CD14-positive monocyte (primary cell): ENCODE measurements at regions not wholly inside any gene's neighbourhood (a gene's known extent, or its start where the extent isn't known, plus 50 kb on each side); places are given as distances from the start of the nearest gene placed in this dataset.
A peak's percentile ranks its signal among the peaks of the same experiment; 100 is the strongest.

Source experiments
- DNase-seq, 3 donors: peaks; one replicate each; pipeline ENCODE4 v3.0.0-alpha.2; 2011 to 2022
- H2AFZ ChIP-seq: 2 replicates; pipeline ENCODE4 v1.6.0; 2012; ENCODE audit warnings: mild to moderate bottlenecking, low read depth, low read length, inconsistent platforms; ENCODE audit not compliant: insufficient read depth, poor library complexity, severe bottlenecking
- H3K27ac ChIP-seq, 2 donors: 1 replicate in 1 of 2; 2 replicates in 1 of 2; pipeline ENCODE4 v1.5.1; 2012 to 2013; ENCODE audit warnings: low read length in 2 of 2, control low read depth in 1 of 2, inconsistent platforms in 1 of 2, low read depth in 1 of 2, mild to moderate bottlenecking in 1 of 2
- H3K27me3 ChIP-seq, 2 donors: one replicate each; pipeline versions ENCODE4 v1.6.0 to v1.6.1; 2011 to 2013; ENCODE audit warnings: low read length in 2 of 2; ENCODE audit not compliant: control insufficient read depth in 2 of 2, insufficient read depth in 2 of 2
- H3K36me3 ChIP-seq, 2 donors: replicated peaks in 1 of 2; 1 replicate in 1 of 2; 2 replicates in 1 of 2; pipeline versions ENCODE4 v1.5.1 to v1.6.1; 2012 to 2013; ENCODE audit warnings: low read length in 2 of 2, control low read depth in 1 of 2, inconsistent platforms in 1 of 2, mild to moderate bottlenecking in 1 of 2; ENCODE audit not compliant: insufficient read depth in 2 of 2, control insufficient read depth in 1 of 2
- H3K4me1 ChIP-seq, 2 donors: 1 replicate in 1 of 2; 2 replicates in 1 of 2; pipeline versions ENCODE4 v1.5.1 to v1.6.1; 2012 to 2013; ENCODE audit warnings: low read length in 2 of 2, control low read depth in 1 of 2, inconsistent platforms in 1 of 2, mild to moderate bottlenecking in 1 of 2, moderate library complexity in 1 of 2; ENCODE audit not compliant: insufficient read depth in 2 of 2, control insufficient read depth in 1 of 2
- H3K4me2 ChIP-seq: replicated peaks from 2 replicates; pipeline ENCODE3; 2012; ENCODE audit warnings: low read length, moderate library complexity, mild to moderate bottlenecking; ENCODE audit not compliant: poor library complexity, severe bottlenecking; ENCODE audit errors: extremely low read depth
- H3K4me3 ChIP-seq, 3 experiments: fragments of 200-600 bp in 1 of 3; sonication (generic) in 1 of 3; replicated peaks in 1 of 3; 1 replicate in 2 of 3; 2 replicates in 1 of 3; pipeline ENCODE4 v1.5.1; 2011 to 2013; ENCODE audit warnings: low read length in 3 of 3, mild to moderate bottlenecking in 3 of 3, control low read depth in 2 of 3, low read depth in 2 of 3, inconsistent platforms in 1 of 3, moderate library complexity in 1 of 3
- H3K79me2 ChIP-seq: 2 replicates; pipeline ENCODE4 v1.6.0; 2012; ENCODE audit warnings: mild to moderate bottlenecking, control low read depth, inconsistent platforms, low read length, moderate library complexity; ENCODE audit not compliant: insufficient read depth
- H3K9ac ChIP-seq: 2 replicates; pipeline ENCODE4 v1.6.0; 2017; ENCODE audit warnings: low read length, mild to moderate bottlenecking; ENCODE audit not compliant: insufficient read depth, poor library complexity, severe bottlenecking
- H3K9me3 ChIP-seq, 2 donors: replicated peaks in 1 of 2; 1 replicate in 1 of 2; 2 replicates in 1 of 2; pipeline versions ENCODE4 v1.5.1 to v1.6.1; 2012 to 2013; ENCODE audit warnings: low read length in 2 of 2, control low read depth in 1 of 2; ENCODE audit not compliant: control insufficient read depth in 1 of 2, insufficient read depth in 1 of 2
- H4K20me1 ChIP-seq: 2 replicates; pipeline ENCODE4 v1.6.0; 2012; ENCODE audit warnings: mild to moderate bottlenecking, low read length, control low read depth, moderate library complexity; ENCODE audit not compliant: insufficient read depth
- H3K27ac Mint-ChIP-seq, 7 donors: one replicate each; pipeline ENCODE4 v1.8.0; 2020; ENCODE audit warnings: mild to moderate bottlenecking in 7 of 7, mixed read lengths in 7 of 7, moderate library complexity in 6 of 7, inconsistent platforms in 2 of 7
- H3K27me3 Mint-ChIP-seq, 3 donors: one replicate each; pipeline ENCODE4 v1.8.0; 2021 to 2022; ENCODE audit warnings: low read depth in 3 of 3, mild to moderate bottlenecking in 3 of 3, mixed read lengths in 3 of 3, moderate library complexity in 3 of 3, inconsistent platforms in 1 of 3
- H3K36me3 Mint-ChIP-seq, 2 donors: one replicate each; pipeline ENCODE4 v1.8.0; 2020; ENCODE audit warnings: mixed read lengths in 2 of 2, inconsistent platforms in 1 of 2, mild to moderate bottlenecking in 1 of 2
- H3K4me1 Mint-ChIP-seq: one replicate; pipeline ENCODE4 v1.8.0; 2020; ENCODE audit warnings: mild to moderate bottlenecking, mixed read lengths
- H3K4me3 Mint-ChIP-seq, 2 donors: one replicate each; pipeline ENCODE4 v1.8.0; 2020; ENCODE audit warnings: mild to moderate bottlenecking in 2 of 2, mixed read lengths in 2 of 2, moderate library complexity in 1 of 2
- H3K9me3 Mint-ChIP-seq, 7 donors: one replicate each; pipeline ENCODE4 v1.8.0; 2020 to 2022; ENCODE audit warnings: mixed read lengths in 7 of 7, mild to moderate bottlenecking in 6 of 7, moderate library complexity in 6 of 7, inconsistent platforms in 2 of 7
- WGBS: methylation state at CpG from one replicate; pipeline ENCODE4 v1.1.5; 2013; ENCODE audit warnings: missing lambda C conversion rate; ENCODE audit not compliant: insufficient coverage; 5-methylcytosine and 5-hydroxymethylcytosine counted together
- intact Hi-C, 2 donors: fragments of 100-400 bp; cut with micrococcal nuclease; formaldehyde crosslinking; loops; one replicate each; pipeline versions ENCODE4 v1.15.0 to v1.15.1; 2023
- TF ChIP-seq, protein P1 (sequence below): fragments of 200-600 bp; IDR thresholded peaks from one replicate; pipeline ENCODE4 v1.8.0; 2022; ENCODE audit warnings: antibody characterized with exemption, mild to moderate bottlenecking

DNA sequence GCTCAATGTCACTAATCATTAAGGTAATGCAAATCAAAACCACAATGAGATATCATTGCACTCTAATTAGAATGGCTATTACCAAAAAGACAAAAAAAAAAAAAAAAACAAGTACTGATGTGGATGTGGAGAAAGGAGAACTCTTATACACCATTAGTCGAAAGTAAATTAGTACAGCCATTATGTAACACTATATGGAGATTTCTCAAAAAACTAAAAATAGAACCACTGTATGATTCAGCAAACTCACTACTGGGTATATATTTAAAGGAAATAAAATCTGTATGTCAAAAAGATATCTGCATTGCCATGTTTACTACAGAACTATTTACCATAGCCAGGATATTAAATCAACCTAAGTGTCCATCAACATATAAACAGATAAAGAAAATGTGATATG lies 265.4 kb upstream of the ARHGAP20 start:
- H3K36me3 Mint-ChIP-seq = no peaks in the 10 kb centered on the region
- H3K4me2 ChIP-seq = peak overlapping the region; percentile 23
- intact Hi-C loops = loop anchor here in 1 of 2 donors (10.0 kb wide), 1 partner anchor 183 kb away; no protein-coding TSS in a partner anchor
- no peaks in the 10 kb centered on the region for H4K20me1 ChIP-seq
- H3K27me3 Mint-ChIP-seq = no peaks in the 10 kb centered on the region
- peak overlapping the region in 1 of 2 donors; percentile 8 for H3K27ac ChIP-seq
- WGBS = no CpG with 5 or more reads among the region's 1 CpG
- peak overlapping the region; percentile 55 to 88 (median 74) for H3K27ac Mint-ChIP-seq
- no peak overlapping the region for H3K9ac ChIP-seq
- H3K4me3 Mint-ChIP-seq = no peak overlapping the region
- H2AFZ ChIP-seq = no peak overlapping the region
- H3K4me1 Mint-ChIP-seq = peaks cover 34% of the 10 kb centered on the region
- no peak overlapping the region for H3K4me3 ChIP-seq
- H3K27me3 ChIP-seq = no peaks in the 10 kb centered on the region
- peak; percentile 45 to 83 (median 65) for DNase-seq
- H3K9me3 Mint-ChIP-seq = peaks cover 0 to 2% (median 0%) of the 10 kb centered on the region in 7 donors
- TF ChIP-seq, protein P1, sequence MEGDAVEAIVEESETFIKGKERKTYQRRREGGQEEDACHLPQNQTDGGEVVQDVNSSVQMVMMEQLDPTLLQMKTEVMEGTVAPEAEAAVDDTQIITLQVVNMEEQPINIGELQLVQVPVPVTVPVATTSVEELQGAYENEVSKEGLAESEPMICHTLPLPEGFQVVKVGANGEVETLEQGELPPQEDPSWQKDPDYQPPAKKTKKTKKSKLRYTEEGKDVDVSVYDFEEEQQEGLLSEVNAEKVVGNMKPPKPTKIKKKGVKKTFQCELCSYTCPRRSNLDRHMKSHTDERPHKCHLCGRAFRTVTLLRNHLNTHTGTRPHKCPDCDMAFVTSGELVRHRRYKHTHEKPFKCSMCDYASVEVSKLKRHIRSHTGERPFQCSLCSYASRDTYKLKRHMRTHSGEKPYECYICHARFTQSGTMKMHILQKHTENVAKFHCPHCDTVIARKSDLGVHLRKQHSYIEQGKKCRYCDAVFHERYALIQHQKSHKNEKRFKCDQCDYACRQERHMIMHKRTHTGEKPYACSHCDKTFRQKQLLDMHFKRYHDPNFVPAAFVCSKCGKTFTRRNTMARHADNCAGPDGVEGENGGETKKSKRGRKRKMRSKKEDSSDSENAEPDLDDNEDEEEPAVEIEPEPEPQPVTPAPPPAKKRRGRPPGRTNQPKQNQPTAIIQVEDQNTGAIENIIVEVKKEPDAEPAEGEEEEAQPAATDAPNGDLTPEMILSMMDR = no peak
- no peaks in the 10 kb centered on the region for H3K9me3 ChIP-seq
- peaks cover 31 to 53% of the 10 kb centered on the region in 2 donors for H3K4me1 ChIP-seq
- no peaks in the 10 kb centered on the region for H3K79me2 ChIP-seq
- no peaks in the 10 kb centered on the region for H3K36me3 ChIP-seq

DNA sequence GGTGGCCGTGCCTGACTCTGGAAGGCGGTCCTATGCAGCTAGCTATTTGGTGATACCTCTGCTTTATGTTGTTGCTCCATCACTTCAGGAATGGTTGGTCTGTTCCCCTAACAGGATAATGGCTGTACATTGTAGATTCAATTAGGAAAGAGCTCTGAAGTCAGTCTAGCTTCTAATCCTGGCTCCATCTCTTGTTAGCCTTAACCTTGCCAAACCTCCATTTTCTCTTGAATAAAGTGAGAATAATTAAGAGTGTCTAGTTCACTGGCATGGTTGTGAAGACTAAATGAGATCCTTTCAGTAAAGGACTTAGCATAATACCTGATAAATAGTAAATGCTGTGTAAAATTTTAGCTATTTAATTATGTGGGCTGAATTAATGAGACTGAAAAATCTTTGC lies 262.5 kb upstream of the ARHGAP20 start:
- Mint-ChIP-seq H3K4me1 (peaks cover 55% of the 10 kb centered on the region), H3K27me3 (no peaks in the 10 kb centered on the region), H3K4me3 (no peak overlapping the region), H3K36me3 (no peaks in the 10 kb centered on the region), H3K9me3 (peaks cover 0 to 2% (median 0%) of the 10 kb centered on the region in 7 donors), H3K27ac (no peak overlapping the region)
- H3K4me3 ChIP-seq = no peak overlapping the region
- H3K36me3 ChIP-seq = no peaks in the 10 kb centered on the region
- TF ChIP-seq, protein P1 = no peak
- H3K27ac ChIP-seq = no peak overlapping the region
- no peak for DNase-seq
- no peaks in the 10 kb centered on the region for H3K9me3 ChIP-seq
- H2AFZ ChIP-seq = no peak overlapping the region
- peaks cover 37 to 60% of the 10 kb centered on the region in 2 donors for H3K4me1 ChIP-seq
- WGBS = 100% methylated on average over 2 of the region's 2 CpGs
- H3K27me3 ChIP-seq = no peaks in the 10 kb centered on the region
- H3K4me2 ChIP-seq = no peak overlapping the region
- no peak overlapping the region for H3K9ac ChIP-seq
- intact Hi-C loops = loop anchor here in 1 of 2 donors (10.0 kb wide), 1 partner anchor 180 kb away; no protein-coding TSS in a partner anchor
- no peaks in the 10 kb centered on the region for H3K79me2 ChIP-seq
- H4K20me1 ChIP-seq = no peaks in the 10 kb centered on the region
